ENCODE measurements at regions not wholly inside any gene's neighbourhood (a gene's known extent, or its start where the extent isn't known, plus 50 kb on each side); places are given as distances from the start of the nearest gene placed in this dataset.

- ChIA-PET POLR2A (no interaction called here), CTCF (no interaction called here)
- Mint-ChIP-seq H3K9me3 (peaks cover 0 to 5% (median 0%) of the 10 kb centered on the region in 5 donors), H3K4me3 (peak overlapping the region in 4 of 7 donors; percentile 14 to 75 (median 64)), H3K4me1 (peaks cover 2 to 28% (median 14%) of the 10 kb centered on the region in 3 donors), H3K36me3 (peaks cover 0 to 8% (median 0%) of the 10 kb centered on the region in 3 donors), H3K27me3 (peaks cover 0 to 2% of the 10 kb centered on the region in 2 donors), H3K27ac (peak overlapping the region in 6 of 8 donors; percentile 12 to 73 (median 56))
- Histone ChIP-seq H3K27me3 (ENCODE audit: insufficient read depth, low read length, poor library complexity, severe bottlenecking) (no peaks in the 10 kb centered on the region), H3K4me3 (ENCODE audit: low read length) (no peak overlapping the region), H3K36me3 (ENCODE audit: insufficient read depth, low read length) (no peaks in the 10 kb centered on the region), H3K9me3 (ENCODE audit: low read length) (no peaks in the 10 kb centered on the region), H3K27ac (ENCODE audit: low read depth, low read length) (no peak overlapping the region), H3K4me1 (ENCODE audit: insufficient read depth, low read length) (no peaks in the 10 kb centered on the region)
- DNase-seq = no peak
These were observed 156.1 kb downstream of the DIPK2A start for GRCh38 chr3:144127700-144128099.

GRCh38 chr3:144128108-144128892, 156.7 kb downstream of the DIPK2A start:
- H3K4me3 Mint-ChIP-seq = peak overlapping the region; percentile 14 to 77 (median 66)
- no peak for DNase-seq
- H3K36me3 Mint-ChIP-seq = peaks cover 0 to 8% (median 0%) of the 10 kb centered on the region in 3 donors
- no peaks in the 10 kb centered on the region for H3K27me3 ChIP-seq (ENCODE audit: insufficient read depth, low read length, poor library complexity, severe bottlenecking)
- peak overlapping the region; percentile 9 for H3K4me3 ChIP-seq (ENCODE audit: low read length)
- H3K4me1 ChIP-seq (ENCODE audit: insufficient read depth, low read length) = no peaks in the 10 kb centered on the region
- H3K9me3 Mint-ChIP-seq = peaks cover 0 to 5% (median 0%) of the 10 kb centered on the region in 5 donors
- H3K4me1 Mint-ChIP-seq = peaks cover 2 to 28% (median 14%) of the 10 kb centered on the region in 3 donors
- H3K27me3 Mint-ChIP-seq = no peaks in the 10 kb centered on the region
- H3K27ac Mint-ChIP-seq = peak overlapping the region in 7 of 8 donors; percentile 26 to 74 (median 66)
- H3K36me3 ChIP-seq (ENCODE audit: insufficient read depth, low read length) = no peaks in the 10 kb centered on the region
- no peaks in the 10 kb centered on the region for H3K9me3 ChIP-seq (ENCODE audit: low read length)
- CTCF ChIA-PET = no interaction called here
- no peak overlapping the region for H3K27ac ChIP-seq (ENCODE audit: low read depth, low read length)
- POLR2A ChIA-PET = no interaction called here

GRCh38 chr3:144129536-144130214, 158.1 kb downstream of the DIPK2A start:
- Histone ChIP-seq H3K9me3 (ENCODE audit: low read length) (no peaks in the 10 kb centered on the region), H3K36me3 (ENCODE audit: insufficient read depth, low read length) (no peaks in the 10 kb centered on the region), H3K27ac (ENCODE audit: low read depth, low read length) (no peak overlapping the region), H3K4me3 (ENCODE audit: low read length) (no peak overlapping the region), H3K4me1 (ENCODE audit: insufficient read depth, low read length) (no peaks in the 10 kb centered on the region), H3K27me3 (ENCODE audit: insufficient read depth, low read length, poor library complexity, severe bottlenecking) (no peaks in the 10 kb centered on the region)
- ChIA-PET POLR2A (no interaction called here), CTCF (no interaction called here)
- H3K27me3 Mint-ChIP-seq = peaks cover 0 to under 1% of the 10 kb centered on the region in 2 donors
- H3K36me3 Mint-ChIP-seq = peaks cover 0 to 8% (median 0%) of the 10 kb centered on the region in 3 donors
- peak overlapping the region in 2 of 7 donors; percentile 20 to 27 for H3K4me3 Mint-ChIP-seq
- peaks cover 2 to 28% (median 14%) of the 10 kb centered on the region in 3 donors for H3K4me1 Mint-ChIP-seq
- H3K9me3 Mint-ChIP-seq = peaks cover 0 to 8% (median 1%) of the 10 kb centered on the region in 5 donors
- DNase-seq = no peak
- H3K27ac Mint-ChIP-seq = no peak overlapping the region

GRCh38 chr3:144141074-144141473, 169.5 kb downstream of the DIPK2A start:
- Mint-ChIP-seq H3K36me3 (peaks cover 0 to 4% (median 0%) of the 10 kb centered on the region in 3 donors), H3K4me3 (no peak overlapping the region), H3K27me3 (peaks cover 4 to 7% of the 10 kb centered on the region in 2 donors), H3K4me1 (no peaks in the 10 kb centered on the region), H3K27ac (no peak overlapping the region), H3K9me3 (peaks cover 10 to 22% (median 13%) of the 10 kb centered on the region in 5 donors)
- Histone ChIP-seq H3K9me3 (ENCODE audit: low read length) (no peaks in the 10 kb centered on the region), H3K36me3 (ENCODE audit: insufficient read depth, low read length) (no peaks in the 10 kb centered on the region), H3K4me3 (ENCODE audit: low read length) (no peak overlapping the region), H3K4me1 (ENCODE audit: insufficient read depth, low read length) (no peaks in the 10 kb centered on the region), H3K27ac (ENCODE audit: low read depth, low read length) (no peak overlapping the region), H3K27me3 (ENCODE audit: insufficient read depth, low read length, poor library complexity, severe bottlenecking) (no peaks in the 10 kb centered on the region)
- POLR2A ChIA-PET = no interaction called here
- CTCF ChIA-PET = no interaction called here
- no peak for DNase-seq

GRCh38 chr3:144141496-144141895, 169.9 kb downstream of the DIPK2A start:
- no peaks in the 10 kb centered on the region for H3K4me1 ChIP-seq (ENCODE audit: insufficient read depth, low read length)
- no peaks in the 10 kb centered on the region for H3K9me3 ChIP-seq (ENCODE audit: low read length)
- no peaks in the 10 kb centered on the region for H3K36me3 ChIP-seq (ENCODE audit: insufficient read depth, low read length)
- H3K27ac ChIP-seq (ENCODE audit: low read depth, low read length) = no peak overlapping the region
- no peak overlapping the region for H3K27ac Mint-ChIP-seq
- no peak for DNase-seq
- H3K4me3 ChIP-seq (ENCODE audit: low read length) = no peak overlapping the region
- peaks cover 0 to 4% (median 0%) of the 10 kb centered on the region in 3 donors for H3K36me3 Mint-ChIP-seq
- H3K27me3 ChIP-seq (ENCODE audit: insufficient read depth, low read length, poor library complexity, severe bottlenecking) = no peaks in the 10 kb centered on the region
- no peaks in the 10 kb centered on the region for H3K4me1 Mint-ChIP-seq
- POLR2A ChIA-PET = no interaction called here
- no peak overlapping the region for H3K4me3 Mint-ChIP-seq
- CTCF ChIA-PET = no interaction called here
- peaks cover 4 to 7% of the 10 kb centered on the region in 2 donors for H3K27me3 Mint-ChIP-seq
- H3K9me3 Mint-ChIP-seq = peaks cover 10 to 22% (median 13%) of the 10 kb centered on the region in 5 donors

GRCh38 chr3:144142151-144142840, 170.7 kb downstream of the DIPK2A start:
- Mint-ChIP-seq H3K36me3 (peaks cover 0 to 4% (median 0%) of the 10 kb centered on the region in 3 donors), H3K9me3 (peaks cover 7 to 19% (median 9%) of the 10 kb centered on the region in 5 donors), H3K4me3 (no peak overlapping the region), H3K4me1 (no peaks in the 10 kb centered on the region), H3K27me3 (peaks cover 4 to 7% of the 10 kb centered on the region in 2 donors), H3K27ac (no peak overlapping the region)
- POLR2A ChIA-PET = no interaction called here
- Histone ChIP-seq H3K4me3 (ENCODE audit: low read length) (no peak overlapping the region), H3K27ac (ENCODE audit: low read depth, low read length) (no peak overlapping the region), H3K9me3 (ENCODE audit: low read length) (no peaks in the 10 kb centered on the region), H3K36me3 (ENCODE audit: insufficient read depth, low read length) (no peaks in the 10 kb centered on the region), H3K27me3 (ENCODE audit: insufficient read depth, low read length, poor library complexity, severe bottlenecking) (no peaks in the 10 kb centered on the region), H3K4me1 (ENCODE audit: insufficient read depth, low read length) (no peaks in the 10 kb centered on the region)
- no peak for DNase-seq
- CTCF ChIA-PET = no interaction called here

GRCh38 chr3:144148356-144148755, 176.7 kb downstream of the DIPK2A start:
- no peak overlapping the region for H3K4me3 Mint-ChIP-seq
- H3K9me3 Mint-ChIP-seq = peaks cover 0 to 5% (median 0%) of the 10 kb centered on the region in 5 donors
- no peaks in the 10 kb centered on the region for H3K36me3 Mint-ChIP-seq
- no peak for DNase-seq
- no peaks in the 10 kb centered on the region for H3K9me3 ChIP-seq (ENCODE audit: low read length)
- ChIA-PET POLR2A (no interaction called here), CTCF (no interaction called here)
- no peaks in the 10 kb centered on the region for H3K4me1 Mint-ChIP-seq
- H3K27me3 Mint-ChIP-seq = peaks cover 6 to 14% of the 10 kb centered on the region in 2 donors
- no peak overlapping the region for H3K27ac Mint-ChIP-seq
- no peak overlapping the region for H3K4me3 ChIP-seq (ENCODE audit: low read length)
- no peak overlapping the region for H3K27ac ChIP-seq (ENCODE audit: low read depth, low read length)
- H3K4me1 ChIP-seq (ENCODE audit: insufficient read depth, low read length) = no peaks in the 10 kb centered on the region
- H3K27me3 ChIP-seq (ENCODE audit: insufficient read depth, low read length, poor library complexity, severe bottlenecking) = no peaks in the 10 kb centered on the region
- no peaks in the 10 kb centered on the region for H3K36me3 ChIP-seq (ENCODE audit: insufficient read depth, low read length)

GRCh38 chr3:144151983-144152382, 180.4 kb downstream of the DIPK2A start:
- Mint-ChIP-seq H3K27ac (no peak overlapping the region), H3K4me1 (no peaks in the 10 kb centered on the region), H3K4me3 (no peak overlapping the region), H3K36me3 (no peaks in the 10 kb centered on the region), H3K9me3 (peaks cover 0 to 7% (median 4%) of the 10 kb centered on the region in 5 donors), H3K27me3 (peaks cover 8 to 11% of the 10 kb centered on the region in 2 donors)
- DNase-seq = no peak
- no peaks in the 10 kb centered on the region for H3K27me3 ChIP-seq (ENCODE audit: insufficient read depth, low read length, poor library complexity, severe bottlenecking)
- H3K9me3 ChIP-seq (ENCODE audit: low read length) = no peaks in the 10 kb centered on the region
- H3K27ac ChIP-seq (ENCODE audit: low read depth, low read length) = no peak overlapping the region
- H3K4me3 ChIP-seq (ENCODE audit: low read length) = no peak overlapping the region
- no peaks in the 10 kb centered on the region for H3K4me1 ChIP-seq (ENCODE audit: insufficient read depth, low read length)
- ChIA-PET CTCF (no interaction called here), POLR2A (no interaction called here)
- no peaks in the 10 kb centered on the region for H3K36me3 ChIP-seq (ENCODE audit: insufficient read depth, low read length)

Measured in CD8-positive, alpha-beta memory T cell (primary cell).